Adrenal gland (tissue), 9 donors: ENCODE measurements at regions not wholly inside any gene's neighbourhood (a gene's known extent, or its start where the extent isn't known, plus 50 kb on each side); places are given as distances from the start of the nearest gene placed in this dataset.

Source experiments
- DNase-seq, 7 donors: peaks; one replicate each; pipeline ENCODE4 v3.0.0-alpha.2; 2019 to 2020
- H3K27ac ChIP-seq, 5 donors: fragments of 200-600 bp; sonication (generic) in 4 of 5; 1 replicate in 3 of 5; 2 replicates in 2 of 5; pipeline versions ENCODE4 v1.5.1 to v1.8.0; 2016 to 2020; ENCODE audit warnings: mild to moderate bottlenecking in 1 of 5
- H3K27me3 ChIP-seq: fragments of 200-600 bp; 2 replicates; pipeline ENCODE4 v1.8.0; 2021
- H3K36me3 ChIP-seq, 2 donors: fragments of 200-600 bp; replicated peaks in 1 of 2; 1 replicate in 1 of 2; 2 replicates in 1 of 2; pipeline versions ENCODE4 v1.5.1 to v1.8.0; 2018 to 2022
- H3K4me1 ChIP-seq, 2 donors: fragments of 200-600 bp; replicated peaks in 1 of 2; 1 replicate in 1 of 2; 2 replicates in 1 of 2; pipeline versions ENCODE4 v1.5.1 to v1.8.0; 2018 to 2021
- H3K4me3 ChIP-seq, 4 donors: fragments of 200-600 bp; sonication (generic) in 3 of 4; one replicate each; pipeline ENCODE4 v1.5.1; 2016 to 2018
- H3K9me3 ChIP-seq, 3 donors: fragments of 200-600 bp; sonication (generic) in 1 of 3; replicated peaks in 1 of 3; 1 replicate in 2 of 3; 2 replicates in 1 of 3; pipeline versions ENCODE4 v1.5.1 to v1.8.0; 2016 to 2021
- POLR2A ChIP-seq, 2 donors: fragments of 450-650 bp; IDR thresholded peaks; one replicate each; pipeline ENCODE4 v1.6.1; 2017; ENCODE audit warnings: antibody characterized with exemption in 2 of 2, mild to moderate bottlenecking in 2 of 2, moderate library complexity in 1 of 2
- WGBS, 4 donors: extraction: QIAGEN DNeasy Blood & Tissue Kit in 2 of 4; methylation state at CpG; one replicate each; pipeline versions ENCODE4 v1.1.5 to v1.1.7; 2013 to 2017; 5-methylcytosine and 5-hydroxymethylcytosine counted together
- intact Hi-C, 2 donors: fragments of 100-400 bp; cut with DNase I; formaldehyde crosslinking; loops; one replicate each; pipeline versions ENCODE4 v1.14.1 to v1.15.0; 2022 to 2023
- TF ChIP-seq, protein P1 (sequence below), 6 experiments: fragments of 450-650 bp in 4 of 6; fragments of 200-600 bp in 2 of 6; sonication (generic) in 1 of 6; IDR thresholded peaks; 1 replicate in 5 of 6; 2 replicates in 1 of 6; pipeline versions ENCODE4 v1.5.1 to v1.8.0; 2016 to 2021; ENCODE audit warnings: antibody characterized with exemption in 6 of 6, mild to moderate bottlenecking in 2 of 6, moderate library complexity in 1 of 6
- donor health status: healthy with polysubstance abuse.
- donor health status: Bipolar disorder and iron deficiency.
- donor health status: DM: yes; HTN: yes; CAD: no.
- donor health status: DM: no; HTN: no; CAD: no.
- donor health status: DM: no; HTN: no; CAD: no.

DNA sequence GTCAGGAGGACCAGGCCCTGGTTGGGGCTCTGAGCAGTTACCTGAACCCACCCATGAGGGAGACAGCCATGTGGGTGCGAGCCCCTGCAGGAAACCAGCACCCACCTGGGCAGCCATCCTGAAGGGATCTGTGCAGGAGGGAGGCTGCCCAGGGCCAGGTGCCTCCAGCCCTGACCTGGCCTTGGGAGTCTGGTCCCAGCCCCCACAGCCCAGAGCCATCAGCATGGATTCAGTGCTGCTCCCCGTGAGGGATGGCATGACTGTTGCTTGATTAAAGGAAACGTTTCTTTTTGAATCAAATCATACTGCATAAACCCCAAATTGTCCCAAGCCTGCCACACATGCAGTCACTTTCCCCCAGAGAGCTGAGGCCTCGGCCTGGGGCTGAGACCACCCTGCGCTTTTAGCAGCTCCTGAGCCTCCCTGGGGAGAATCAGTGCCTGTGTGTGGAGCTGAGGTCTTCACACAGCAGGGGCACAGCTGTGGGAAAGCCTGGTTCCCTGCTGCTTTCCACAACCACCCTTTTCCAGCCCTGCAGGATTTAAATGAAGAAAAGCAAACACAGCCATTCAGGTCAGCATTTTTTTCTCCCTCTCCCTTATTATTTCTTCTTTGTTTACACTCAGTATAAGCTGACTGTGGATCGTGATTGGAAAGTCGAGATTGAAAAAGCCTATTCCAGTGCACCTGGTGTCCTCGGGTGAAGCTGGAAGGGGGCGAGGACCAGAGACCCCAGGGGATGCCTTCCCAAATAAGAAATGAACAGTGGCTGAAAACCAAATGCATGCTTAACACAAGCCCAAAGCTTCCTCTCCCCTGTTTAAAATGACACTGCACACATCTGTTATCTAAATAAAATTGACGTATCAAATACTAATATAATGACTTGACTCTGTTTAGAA, 283.9 kb downstream of the SMOC2 start:
- DNase-seq = no peak
- Histone ChIP-seq H3K27me3 (no peaks in the 10 kb centered on the region), H3K36me3 (no peaks in the 10 kb centered on the region), H3K4me3 (no peak overlapping the region), H3K4me1 (no peaks in the 10 kb centered on the region), H3K27ac (no peak overlapping the region), H3K9me3 (no peaks in the 10 kb centered on the region)
- intact Hi-C loops = no loop called here
- 73 to 86% (median 80%) methylated on average over 5 to 10 of the region's 10 CpGs for WGBS, 4 donors
- TF ChIP-seq, protein P1, sequence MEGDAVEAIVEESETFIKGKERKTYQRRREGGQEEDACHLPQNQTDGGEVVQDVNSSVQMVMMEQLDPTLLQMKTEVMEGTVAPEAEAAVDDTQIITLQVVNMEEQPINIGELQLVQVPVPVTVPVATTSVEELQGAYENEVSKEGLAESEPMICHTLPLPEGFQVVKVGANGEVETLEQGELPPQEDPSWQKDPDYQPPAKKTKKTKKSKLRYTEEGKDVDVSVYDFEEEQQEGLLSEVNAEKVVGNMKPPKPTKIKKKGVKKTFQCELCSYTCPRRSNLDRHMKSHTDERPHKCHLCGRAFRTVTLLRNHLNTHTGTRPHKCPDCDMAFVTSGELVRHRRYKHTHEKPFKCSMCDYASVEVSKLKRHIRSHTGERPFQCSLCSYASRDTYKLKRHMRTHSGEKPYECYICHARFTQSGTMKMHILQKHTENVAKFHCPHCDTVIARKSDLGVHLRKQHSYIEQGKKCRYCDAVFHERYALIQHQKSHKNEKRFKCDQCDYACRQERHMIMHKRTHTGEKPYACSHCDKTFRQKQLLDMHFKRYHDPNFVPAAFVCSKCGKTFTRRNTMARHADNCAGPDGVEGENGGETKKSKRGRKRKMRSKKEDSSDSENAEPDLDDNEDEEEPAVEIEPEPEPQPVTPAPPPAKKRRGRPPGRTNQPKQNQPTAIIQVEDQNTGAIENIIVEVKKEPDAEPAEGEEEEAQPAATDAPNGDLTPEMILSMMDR (IDR thresholded peaks at IDR 0.05) = no peak
- TF ChIP-seq POLR2A (IDR thresholded peaks at IDR 0.05) = no peak

DNA sequence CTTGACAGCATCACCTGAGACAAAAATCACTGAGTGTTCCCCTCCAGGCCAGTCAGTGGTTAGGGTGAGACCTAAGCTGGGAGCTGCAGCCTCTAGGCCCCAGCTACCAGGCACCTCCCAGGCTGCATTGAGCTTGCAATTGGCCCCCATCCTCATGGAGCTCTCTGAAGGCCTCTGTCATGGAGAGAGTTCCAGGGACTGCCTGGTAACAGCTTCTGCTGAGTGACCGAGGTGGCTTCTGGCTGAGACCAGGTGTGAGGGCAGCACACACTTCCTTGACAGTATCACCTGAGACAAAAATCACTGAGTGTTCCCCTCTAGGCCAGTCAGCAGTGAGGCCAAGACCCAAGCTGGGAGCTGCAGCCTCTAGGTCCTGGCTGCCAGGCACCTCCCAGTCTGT, 283.0 kb downstream of the SMOC2 start:
- WGBS, 4 donors = 60 to 100% (median 93%) methylated on average over 1 of the region's 1 CpG
- H3K4me1 ChIP-seq = no peaks in the 10 kb centered on the region
- H3K36me3 ChIP-seq = no peaks in the 10 kb centered on the region
- intact Hi-C loops = no loop called here
- no peaks in the 10 kb centered on the region for H3K9me3 ChIP-seq
- no peak overlapping the region for H3K27ac ChIP-seq
- H3K4me3 ChIP-seq = no peak overlapping the region
- H3K27me3 ChIP-seq = no peaks in the 10 kb centered on the region
- DNase-seq = peak in 1 of 7 donors; percentile 25
- TF ChIP-seq, protein P1 (IDR thresholded peaks at IDR 0.05) = no peak
- TF ChIP-seq POLR2A (IDR thresholded peaks at IDR 0.05) = no peak

DNA sequence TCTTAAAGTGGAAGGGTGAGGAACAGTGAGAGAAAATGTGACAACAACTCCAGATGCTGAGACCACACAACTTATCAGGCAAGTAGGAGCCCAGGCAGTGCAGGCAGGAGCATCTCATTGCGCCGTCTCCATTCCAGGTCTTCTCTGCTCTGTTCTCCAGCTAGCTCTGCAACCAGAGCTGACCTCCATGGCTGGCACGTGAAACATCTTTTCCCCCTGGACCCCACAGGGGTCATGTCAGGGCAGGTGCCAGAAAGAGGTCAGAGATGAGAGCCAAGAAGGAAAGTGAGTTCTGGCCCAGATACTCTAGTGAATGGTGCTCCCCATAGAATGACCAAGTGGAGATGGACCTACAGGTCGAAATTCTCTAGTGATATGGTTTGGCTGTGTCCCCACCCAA, 281.4 kb downstream of the SMOC2 start:
- H3K36me3 ChIP-seq = no peaks in the 10 kb centered on the region
- no peak overlapping the region for H3K27ac ChIP-seq
- no peak for DNase-seq
- WGBS, 4 donors = 72 to 83% (median 76%) methylated on average over 4 of the region's 4 CpGs
- intact Hi-C loops = no loop called here
- H3K9me3 ChIP-seq = no peaks in the 10 kb centered on the region
- H3K4me3 ChIP-seq = no peak overlapping the region
- TF ChIP-seq, protein P1 (IDR thresholded peaks at IDR 0.05) = no peak
- TF ChIP-seq POLR2A (IDR thresholded peaks at IDR 0.05) = no peak
- no peaks in the 10 kb centered on the region for H3K4me1 ChIP-seq
- no peaks in the 10 kb centered on the region for H3K27me3 ChIP-seq

DNA sequence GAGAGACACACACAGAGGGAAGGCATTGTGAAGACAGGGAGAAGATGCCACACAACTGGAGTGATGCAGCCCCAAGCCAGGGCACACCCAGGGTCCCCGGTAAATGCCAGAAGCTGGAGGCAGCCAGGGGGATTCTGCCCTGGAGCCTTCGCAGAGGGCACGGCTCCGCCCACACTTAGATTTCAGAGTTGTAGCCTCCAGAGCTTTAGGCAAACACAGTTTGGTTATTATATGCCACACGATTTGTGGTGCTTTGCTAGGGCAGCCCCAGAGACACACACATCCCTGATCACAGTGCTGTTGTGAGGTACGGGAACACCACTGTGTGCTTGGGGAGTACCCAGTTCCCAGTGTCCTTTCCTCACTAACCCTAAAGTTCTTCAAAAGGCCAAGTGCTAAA, 280.6 kb downstream of the SMOC2 start:
- Histone ChIP-seq H3K27ac (no peak overlapping the region), H3K27me3 (no peaks in the 10 kb centered on the region), H3K9me3 (no peaks in the 10 kb centered on the region), H3K4me3 (no peak overlapping the region), H3K4me1 (no peaks in the 10 kb centered on the region), H3K36me3 (no peaks in the 10 kb centered on the region)
- 74 to 86% (median 78%) methylated on average over 6 of the region's 6 CpGs for WGBS, 4 donors
- intact Hi-C loops = no loop called here
- DNase-seq = no peak
- TF ChIP-seq, protein P1 (IDR thresholded peaks at IDR 0.05) = no peak
- TF ChIP-seq POLR2A (IDR thresholded peaks at IDR 0.05) = no peak
